DND-41 (cell line): ENCODE measurements at regions not wholly inside any gene's neighbourhood (a gene's known extent, or its start where the extent isn't known, plus 50 kb on each side); places are given as distances from the start of the nearest gene placed in this dataset.

Experiments
- ATAC-seq: fragments of 200-7000 bp; cut with Tn5 transposase; 3 replicates; pipeline ENCODE4 v1.9.1; 2021; ENCODE audit warnings: low read depth; ENCODE audit not compliant: insufficient read depth
- DNase-seq: peaks from one replicate; pipeline ENCODE4 v3.0.0-alpha.2; 2020
- H2AFZ ChIP-seq: 2 replicates; pipeline ENCODE4 v1.6.0; 2012; ENCODE audit warnings: low read depth, low read length
- H3K27ac ChIP-seq: 2 replicates; pipeline ENCODE4 v1.5.1; 2012; ENCODE audit warnings: low read length, inconsistent platforms
- H3K27me3 ChIP-seq: fragments of 200-600 bp; sonication (generic); 2 replicates; pipeline ENCODE4 v1.6.0; 2012; ENCODE audit warnings: low read length, mild to moderate bottlenecking, inconsistent platforms; ENCODE audit not compliant: insufficient read depth, poor library complexity
- H3K36me3 ChIP-seq: 2 replicates; pipeline ENCODE4 v1.5.1; 2012; ENCODE audit warnings: low read length, inconsistent platforms; ENCODE audit not compliant: insufficient read depth
- H3K4me1 ChIP-seq: 2 replicates; pipeline ENCODE4 v1.5.1; 2012; ENCODE audit warnings: mild to moderate bottlenecking, low read length; ENCODE audit not compliant: insufficient read depth
- H3K4me2 ChIP-seq: 2 replicates; pipeline ENCODE4 v1.6.0; 2012; ENCODE audit warnings: mild to moderate bottlenecking, moderate library complexity, low read length, inconsistent platforms; ENCODE audit not compliant: insufficient read depth
- H3K4me3 ChIP-seq, 2 experiments: fragments of 200-600 bp in 1 of 2; shearing (Covaris generic) in 1 of 2; 2 replicates each; pipeline ENCODE4 v1.5.1; 2012 to 2016; ENCODE audit warnings: inconsistent platforms in 2 of 2, low read length in 2 of 2, mild to moderate bottlenecking in 2 of 2, low read depth in 1 of 2, moderate library complexity in 1 of 2
- H3K79me2 ChIP-seq: 2 replicates; pipeline ENCODE4 v1.6.0; 2012; ENCODE audit warnings: low read length, inconsistent platforms; ENCODE audit not compliant: insufficient read depth
- H3K9ac ChIP-seq: 2 replicates; pipeline ENCODE4 v1.6.0; 2012; ENCODE audit warnings: low read depth, mild to moderate bottlenecking, inconsistent platforms, low read length, moderate library complexity
- H3K9me3 ChIP-seq: 2 replicates; pipeline ENCODE4 v1.5.1; 2012; ENCODE audit warnings: low read length, moderate library complexity, mild to moderate bottlenecking, inconsistent platforms; ENCODE audit not compliant: insufficient read depth, severe bottlenecking
- H4K20me1 ChIP-seq: 2 replicates; pipeline ENCODE4 v1.6.0; 2012; ENCODE audit warnings: low read length; ENCODE audit not compliant: insufficient read depth
- EZH2 ChIP-seq: IDR thresholded peaks from 3 replicates; pipeline ENCODE4 v1.6.1; 2012; ENCODE audit warnings: borderline replicate concordance, low read depth, mild to moderate bottlenecking, moderate library complexity, low read length, inconsistent platforms; ENCODE audit not compliant: severe bottlenecking
- TF ChIP-seq, protein P1 (sequence below): IDR thresholded peaks from 2 replicates; pipeline ENCODE4 v1.5.1; 2012; ENCODE audit warnings: borderline replicate concordance, low read length, moderate library complexity, mild to moderate bottlenecking; ENCODE audit not compliant: poor library complexity, severe bottlenecking; ENCODE audit errors: extremely low read depth

DNA sequence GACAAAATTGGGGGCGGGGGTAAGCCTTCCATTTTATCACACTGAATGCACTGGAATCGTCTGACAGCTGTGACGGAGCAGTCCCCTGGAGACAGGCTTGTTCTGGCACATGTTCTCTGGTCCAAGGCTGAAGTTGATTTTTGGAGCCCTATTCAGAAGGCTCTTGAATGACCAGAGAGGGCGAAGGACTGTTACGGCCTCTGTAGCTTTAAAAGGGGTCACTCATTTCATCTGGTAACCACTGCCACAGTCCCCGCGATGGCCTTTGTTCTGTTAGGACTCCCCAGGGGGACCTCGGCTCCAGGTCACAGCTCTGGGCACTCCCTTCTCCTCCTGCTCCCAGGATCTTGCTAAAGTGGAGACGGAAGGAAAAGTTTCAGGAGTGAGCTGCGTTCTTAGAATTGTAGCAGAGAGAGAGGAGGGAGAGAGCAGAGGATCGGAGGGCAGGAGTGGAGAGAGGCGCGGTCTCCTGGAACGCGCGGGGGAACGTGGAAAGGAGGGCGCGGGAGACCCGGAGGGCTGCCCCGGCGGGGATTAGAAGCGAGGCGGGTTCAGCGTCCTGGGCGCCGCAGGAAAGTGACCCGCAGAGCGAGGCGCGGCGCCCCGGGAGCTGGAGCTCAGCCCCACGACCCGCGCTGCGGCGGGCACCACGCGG is 134.3 kb upstream of the MYO16 start:
- Histone ChIP-seq H3K4me3 (no peak overlapping the region), H3K4me1 (no peaks in the 10 kb centered on the region), H4K20me1 (no peaks in the 10 kb centered on the region), H3K79me2 (no peaks in the 10 kb centered on the region), H3K9me3 (no peaks in the 10 kb centered on the region), H3K27me3 (no peaks in the 10 kb centered on the region), H3K27ac (no peak overlapping the region), H3K9ac (no peak overlapping the region), H3K4me2 (no peak overlapping the region), H2AFZ (no peak overlapping the region), H3K36me3 (no peaks in the 10 kb centered on the region)
- ATAC-seq (no peak), DNase-seq (no peak)
- no peak for TF ChIP-seq EZH2
- TF ChIP-seq, protein P1, sequence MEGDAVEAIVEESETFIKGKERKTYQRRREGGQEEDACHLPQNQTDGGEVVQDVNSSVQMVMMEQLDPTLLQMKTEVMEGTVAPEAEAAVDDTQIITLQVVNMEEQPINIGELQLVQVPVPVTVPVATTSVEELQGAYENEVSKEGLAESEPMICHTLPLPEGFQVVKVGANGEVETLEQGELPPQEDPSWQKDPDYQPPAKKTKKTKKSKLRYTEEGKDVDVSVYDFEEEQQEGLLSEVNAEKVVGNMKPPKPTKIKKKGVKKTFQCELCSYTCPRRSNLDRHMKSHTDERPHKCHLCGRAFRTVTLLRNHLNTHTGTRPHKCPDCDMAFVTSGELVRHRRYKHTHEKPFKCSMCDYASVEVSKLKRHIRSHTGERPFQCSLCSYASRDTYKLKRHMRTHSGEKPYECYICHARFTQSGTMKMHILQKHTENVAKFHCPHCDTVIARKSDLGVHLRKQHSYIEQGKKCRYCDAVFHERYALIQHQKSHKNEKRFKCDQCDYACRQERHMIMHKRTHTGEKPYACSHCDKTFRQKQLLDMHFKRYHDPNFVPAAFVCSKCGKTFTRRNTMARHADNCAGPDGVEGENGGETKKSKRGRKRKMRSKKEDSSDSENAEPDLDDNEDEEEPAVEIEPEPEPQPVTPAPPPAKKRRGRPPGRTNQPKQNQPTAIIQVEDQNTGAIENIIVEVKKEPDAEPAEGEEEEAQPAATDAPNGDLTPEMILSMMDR: no peak

DNA sequence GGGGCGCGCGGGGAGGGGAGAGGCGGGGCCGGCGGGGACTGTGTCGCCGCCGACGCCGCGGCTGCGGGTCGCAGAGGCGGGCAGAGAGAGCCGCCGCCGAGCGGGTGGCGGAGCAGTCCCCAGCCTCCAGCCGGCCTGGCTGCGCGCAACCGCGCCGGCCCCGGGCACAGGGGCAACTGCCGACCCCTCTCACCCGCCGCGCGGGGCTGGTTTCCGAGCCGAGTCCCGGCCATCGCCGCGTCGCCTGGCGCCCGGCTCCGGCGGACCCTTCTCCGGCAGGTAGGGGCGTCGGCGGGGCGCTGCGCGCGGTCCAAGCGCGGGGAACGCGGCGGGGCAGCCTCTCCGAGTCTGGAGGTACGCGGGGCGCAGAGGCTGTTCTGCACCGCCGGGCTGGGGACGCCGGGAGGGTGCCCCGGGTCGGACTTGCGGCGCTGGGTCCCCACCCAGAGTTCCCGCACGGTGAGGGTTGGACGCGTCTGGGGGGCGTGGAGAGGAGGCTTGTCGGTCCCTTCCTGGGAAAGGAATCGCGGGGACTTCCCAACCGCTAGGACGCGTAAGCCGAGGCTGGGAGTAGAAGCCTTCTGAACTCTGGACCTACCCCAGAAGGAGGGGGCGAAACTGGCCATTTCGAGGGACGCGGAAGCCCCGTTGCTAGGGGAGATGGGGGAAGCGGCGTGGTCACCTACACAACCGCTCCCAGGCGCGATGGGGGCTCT is 133.6 kb upstream of the MYO16 start:
- no peaks in the 10 kb centered on the region for H3K9me3 ChIP-seq
- DNase-seq: no peak
- no peak overlapping the region for H3K9ac ChIP-seq
- H3K36me3 ChIP-seq: no peaks in the 10 kb centered on the region
- H3K4me3 ChIP-seq: no peak overlapping the region
- no peak overlapping the region for H3K27ac ChIP-seq
- TF ChIP-seq, protein P1: no peak
- TF ChIP-seq EZH2: no peak
- no peak for ATAC-seq
- H2AFZ ChIP-seq: no peak overlapping the region
- H4K20me1 ChIP-seq: no peaks in the 10 kb centered on the region
- H3K4me1 ChIP-seq: no peaks in the 10 kb centered on the region
- H3K27me3 ChIP-seq: no peaks in the 10 kb centered on the region
- no peak overlapping the region for H3K4me2 ChIP-seq
- no peaks in the 10 kb centered on the region for H3K79me2 ChIP-seq

DNA sequence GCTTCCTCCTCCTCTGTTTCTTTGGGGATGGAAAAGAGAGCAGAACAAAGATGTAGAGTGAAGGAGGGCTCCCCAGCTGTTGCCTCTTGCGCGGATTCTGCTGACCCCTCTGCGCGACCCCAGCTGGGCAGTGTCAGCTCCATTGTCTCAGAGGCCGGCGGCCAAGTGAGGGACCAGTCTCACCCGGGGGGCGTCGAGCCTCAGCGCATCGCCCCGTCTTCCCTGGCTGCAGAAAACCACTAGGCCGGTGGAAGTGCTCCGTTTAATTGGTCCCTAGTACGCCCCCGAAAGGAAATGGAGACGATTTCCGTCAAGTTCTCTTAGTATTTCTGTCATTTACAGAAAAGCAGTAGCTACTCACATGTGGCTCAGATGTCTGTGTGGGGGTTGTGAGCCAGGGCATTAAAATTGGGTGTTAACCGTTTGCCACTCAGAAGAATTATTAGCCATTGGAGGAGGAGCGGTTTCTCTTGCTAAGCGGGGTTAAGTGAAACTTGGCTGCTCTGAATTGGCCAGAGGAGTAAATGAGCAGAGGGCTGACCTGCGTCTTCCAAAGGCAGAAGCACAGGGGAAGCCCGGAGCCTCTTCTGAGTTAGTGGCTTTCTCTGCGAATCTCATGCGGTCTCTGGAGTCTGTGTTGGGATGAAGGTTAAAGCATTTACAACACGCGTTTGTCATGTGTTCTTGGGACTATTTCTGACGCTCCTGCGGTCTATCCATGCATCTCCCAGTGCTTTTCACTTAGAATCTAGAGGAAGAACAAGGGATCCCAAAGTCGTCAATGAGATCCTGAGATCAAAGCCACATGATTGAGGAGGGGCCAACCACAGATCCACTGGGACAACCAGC is 132.8 kb upstream of the MYO16 start:
- H3K79me2 ChIP-seq: no peaks in the 10 kb centered on the region
- H3K27me3 ChIP-seq: no peaks in the 10 kb centered on the region
- H3K4me1 ChIP-seq: no peaks in the 10 kb centered on the region
- no peak for TF ChIP-seq EZH2
- TF ChIP-seq, protein P1: no peak
- ATAC-seq (no peak), DNase-seq (no peak)
- no peak overlapping the region for H3K27ac ChIP-seq
- no peak overlapping the region for H2AFZ ChIP-seq
- H4K20me1 ChIP-seq: no peaks in the 10 kb centered on the region
- H3K9ac ChIP-seq: no peak overlapping the region
- no peaks in the 10 kb centered on the region for H3K36me3 ChIP-seq
- H3K9me3 ChIP-seq: no peaks in the 10 kb centered on the region
- no peak overlapping the region for H3K4me2 ChIP-seq
- H3K4me3 ChIP-seq: no peak overlapping the region
